GM12891 (cell line): ENCODE measurements at regions not wholly inside any gene's neighbourhood (a gene's known extent, or its start where the extent isn't known, plus 50 kb on each side); places are given as distances from the start of the nearest gene placed in this dataset.

Source experiments
- PAX5 ChIP-seq: IDR thresholded peaks from 2 replicates; pipeline ENCODE4 v1.6.1; 2011; ENCODE audit warnings: low read length, moderate library complexity, mild to moderate bottlenecking; ENCODE audit not compliant: insufficient read depth, severe bottlenecking
- POLR2A ChIP-seq: IDR thresholded peaks from 2 replicates; pipeline ENCODE4 v1.6.1; 2011; ENCODE audit warnings: low read depth, low read length, control low read depth
- POLR2AphosphoS5 ChIP-seq: IDR thresholded peaks from 2 replicates; pipeline ENCODE4 v1.6.1; 2011; ENCODE audit warnings: low read depth, low read length, control low read depth
- TAF1 ChIP-seq: IDR thresholded peaks from 2 replicates; pipeline ENCODE4 v1.6.1; 2011; ENCODE audit warnings: low read depth, low read length, control low read depth

- TF ChIP-seq TAF1 (no peak), POLR2A (no peak), POLR2AphosphoS5 (no peak), PAX5 (no peak)
Measured at GRCh38 chr9:115404311-115404710, 286.4 kb upstream of the TNC start.
